ENCODE measurements at regions not wholly inside any gene's neighbourhood (a gene's known extent, or its start where the extent isn't known, plus 50 kb on each side); places are given as distances from the start of the nearest gene placed in this dataset.
A peak's percentile ranks its signal among the peaks of the same experiment; 100 is the strongest.

DNA sequence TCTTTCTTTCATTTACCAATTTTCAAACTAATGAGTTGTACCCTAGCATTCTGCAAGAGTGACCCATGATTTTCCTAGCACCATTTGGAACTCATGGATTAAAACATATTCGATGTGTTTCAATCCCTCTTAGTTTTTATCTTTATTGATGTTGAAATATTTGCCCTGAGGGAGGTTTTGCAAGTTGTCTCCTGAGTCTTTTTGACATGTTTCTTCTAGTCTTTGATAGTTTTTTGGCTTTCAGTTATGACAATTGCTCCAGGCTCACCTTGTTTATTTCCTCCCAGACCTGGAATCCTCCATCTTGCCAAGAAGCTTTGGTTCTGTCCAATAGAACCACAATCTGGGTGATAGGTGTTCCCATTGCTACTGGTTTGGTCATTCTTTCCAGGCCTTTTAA is 327.8 kb downstream of the WDR11 start:
- DNase-seq (ENCODE audit: low spot score) = no peak

DNA sequence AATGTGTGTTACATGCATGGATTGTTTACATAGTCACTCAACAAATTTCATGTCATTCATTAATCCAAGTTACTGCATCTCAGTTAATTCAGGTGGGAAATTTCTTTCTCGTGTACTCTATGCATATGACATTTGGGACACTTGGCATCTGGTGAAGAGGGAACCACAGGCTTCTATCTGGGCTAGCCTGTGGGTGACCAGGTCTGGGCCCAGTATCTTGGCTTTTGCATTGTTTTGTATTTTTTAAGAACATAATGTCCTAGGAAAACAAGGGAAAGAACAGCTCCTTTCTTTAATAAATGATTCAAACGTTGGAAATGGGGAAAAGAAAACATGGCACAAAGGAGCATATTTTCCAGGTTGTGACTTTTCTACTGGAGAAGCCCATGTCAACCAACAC is 331.1 kb downstream of the WDR11 start:
- no peak for DNase-seq (ENCODE audit: low spot score)

DNA sequence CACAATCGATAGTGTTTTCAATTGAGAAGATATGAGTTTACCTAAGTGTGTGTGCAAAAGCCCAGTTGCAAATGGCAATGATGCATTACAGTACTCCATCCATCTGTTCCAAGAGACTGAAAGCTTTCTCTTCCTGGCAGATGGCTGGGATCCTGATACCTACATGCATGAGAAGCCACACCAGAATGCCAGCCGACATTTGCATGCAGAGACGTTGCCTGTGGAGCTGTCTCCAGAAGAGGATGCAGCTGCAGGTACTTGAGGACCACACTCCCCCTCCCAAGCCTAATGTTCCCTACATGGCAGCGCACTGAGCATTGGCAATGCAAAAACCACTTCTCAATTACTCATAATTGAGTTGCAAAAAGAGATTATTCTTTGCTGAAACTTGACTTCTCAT is 332.1 kb downstream of the WDR11 start:
- DNase-seq (ENCODE audit: low spot score) = no peak

DNA sequence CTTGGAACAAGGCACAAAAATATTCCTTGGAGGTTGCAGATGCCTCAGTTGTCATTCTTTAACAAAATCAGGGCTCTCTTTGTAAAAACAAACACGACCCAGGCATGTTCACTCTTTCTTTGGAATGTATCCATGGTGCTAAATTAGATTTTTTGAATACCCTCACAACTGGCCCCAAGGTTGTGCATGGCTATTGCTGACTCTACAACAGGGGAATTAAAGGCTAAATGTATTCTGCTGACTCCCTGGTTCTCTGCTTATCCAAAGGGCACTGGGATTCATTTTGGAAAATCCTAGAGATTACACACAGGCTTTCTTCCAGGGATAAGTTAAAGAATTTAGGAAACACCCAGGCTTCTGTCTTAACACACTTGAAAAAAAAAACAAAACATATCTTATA is 332.5 kb downstream of the WDR11 start:
- no peak for DNase-seq (ENCODE audit: low spot score)

DNA sequence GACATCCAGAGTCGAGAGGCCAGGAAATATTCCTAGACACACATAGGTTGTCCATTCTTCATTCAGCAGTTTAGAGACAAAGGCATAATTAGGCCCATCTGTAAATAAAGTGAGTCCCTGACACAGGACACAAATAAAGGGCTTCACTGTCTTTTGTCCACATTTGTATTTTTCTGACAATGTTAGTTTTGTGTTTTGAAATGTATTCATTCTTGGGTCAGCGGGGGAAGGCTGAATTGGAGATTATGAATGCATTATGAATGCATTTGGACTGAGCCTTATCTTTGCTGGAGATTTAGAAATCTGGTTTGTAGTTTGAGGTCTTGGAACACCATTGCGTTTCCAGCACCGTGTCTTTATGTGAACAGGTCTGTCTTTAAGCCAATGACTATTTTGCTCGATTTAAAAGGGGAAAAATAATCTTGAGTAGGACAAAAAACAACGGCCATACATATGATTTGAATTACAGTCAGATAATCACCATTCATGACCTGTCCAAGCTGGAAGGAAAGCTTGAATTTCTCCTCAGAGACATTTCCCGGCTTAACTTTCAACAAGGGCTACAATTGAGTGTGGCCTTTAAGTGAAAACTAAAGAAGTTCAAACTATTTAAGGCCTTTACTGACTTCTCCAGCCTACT is 334.8 kb downstream of the WDR11 start:
- no peak for DNase-seq (ENCODE audit: low spot score)

DNA sequence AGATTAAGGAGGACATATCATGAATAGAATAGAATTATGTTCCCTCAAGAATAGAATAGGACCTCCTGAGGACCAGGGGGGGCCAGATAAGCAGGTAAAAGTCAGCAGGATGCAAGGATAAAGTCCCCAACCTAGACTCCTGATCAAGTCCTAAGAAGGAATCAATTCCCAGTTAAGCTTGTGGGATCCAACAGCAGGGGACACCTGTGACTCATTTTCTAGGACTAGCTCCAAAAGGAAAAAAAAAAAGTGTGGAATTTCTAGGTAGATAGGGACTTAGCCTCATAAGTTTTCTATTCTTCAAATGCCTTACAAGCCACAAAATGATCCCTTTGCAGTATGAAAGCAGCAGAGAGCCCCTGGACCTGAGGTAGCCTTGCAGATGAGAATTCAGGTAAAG is 336.2 kb downstream of the WDR11 start:
- DNase-seq (ENCODE audit: low spot score) = no peak

DNA sequence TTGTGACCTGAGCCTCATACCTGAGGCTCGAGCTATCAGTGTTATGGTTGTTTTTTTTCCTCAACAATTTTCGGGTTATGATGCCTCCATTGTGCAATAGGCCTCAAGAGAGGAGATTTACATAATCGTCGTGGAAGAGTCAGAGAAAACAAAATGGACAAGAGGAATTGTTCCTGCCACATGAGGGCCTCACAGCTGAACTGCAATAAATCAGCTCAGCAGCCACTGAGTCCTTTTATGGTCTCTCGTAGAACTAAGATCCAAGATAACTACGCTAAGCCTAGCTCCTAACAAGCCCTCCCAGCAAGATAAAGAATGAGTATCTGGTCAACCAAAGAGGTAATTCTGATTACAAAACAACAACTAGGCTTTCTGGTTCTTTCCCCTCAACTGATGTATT is 336.8 kb downstream of the WDR11 start:
- DNase-seq (ENCODE audit: low spot score) = peak; percentile 18

DNA sequence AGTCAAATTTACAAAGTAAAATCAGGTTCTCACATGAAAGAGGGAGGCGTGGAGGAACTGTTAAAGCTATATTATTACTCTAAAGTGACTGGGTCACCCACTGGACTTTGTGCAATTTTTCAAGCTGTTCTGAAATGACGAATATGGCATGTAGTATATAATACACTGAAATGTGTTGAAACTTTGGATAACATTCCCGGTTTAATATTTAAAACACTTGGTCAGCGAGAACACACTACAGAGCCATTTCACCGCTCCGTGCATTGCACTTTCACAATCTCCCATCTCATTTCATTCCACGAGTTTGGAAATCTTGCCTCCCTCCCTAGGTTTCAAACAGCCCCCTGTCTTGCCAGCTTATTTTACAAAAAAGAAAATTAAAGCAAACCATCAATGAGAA is 337.9 kb downstream of the WDR11 start:
- no peak for DNase-seq (ENCODE audit: low spot score)

DNA sequence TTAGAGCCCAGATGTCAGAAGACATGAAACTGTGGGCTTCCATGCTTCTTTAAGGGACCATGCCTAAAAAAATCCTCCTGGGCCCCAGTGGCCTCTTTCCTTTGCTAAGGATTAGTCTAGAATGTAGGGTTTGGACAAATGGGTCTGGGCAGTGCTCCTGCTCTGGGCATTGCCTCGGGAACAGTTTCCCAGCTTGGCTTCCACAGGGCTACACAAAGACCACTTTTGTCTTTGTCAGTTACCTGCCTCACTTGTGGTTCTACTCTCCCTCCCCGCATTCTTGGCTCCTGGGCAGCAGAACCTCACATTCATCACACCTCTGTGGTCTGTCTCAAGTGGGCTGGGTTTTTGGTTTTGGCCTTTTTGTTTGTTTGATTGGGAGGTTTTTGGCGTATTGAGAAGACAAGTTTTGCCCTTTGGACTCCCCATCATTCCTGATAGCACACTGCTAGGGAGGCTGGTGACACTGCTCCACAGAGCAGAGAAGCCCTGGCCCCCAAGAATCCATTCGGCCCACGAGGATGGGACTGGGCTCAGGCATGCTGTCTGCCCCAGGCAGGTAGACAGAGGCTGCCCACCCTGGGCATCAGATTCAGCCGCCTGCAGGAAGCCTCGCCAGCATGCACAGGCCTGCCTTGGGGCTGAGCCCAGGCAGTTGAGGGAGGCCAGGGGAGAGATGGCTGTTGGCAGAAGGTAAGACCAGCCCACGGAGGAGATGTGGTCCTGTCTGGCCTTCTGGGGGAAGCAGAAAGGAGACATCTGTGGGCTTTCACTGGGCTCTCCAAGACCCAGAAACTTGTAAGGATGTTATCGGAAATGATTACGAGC is 343.7 kb downstream of the WDR11 start:
- no peak for DNase-seq (ENCODE audit: low spot score)

DNA sequence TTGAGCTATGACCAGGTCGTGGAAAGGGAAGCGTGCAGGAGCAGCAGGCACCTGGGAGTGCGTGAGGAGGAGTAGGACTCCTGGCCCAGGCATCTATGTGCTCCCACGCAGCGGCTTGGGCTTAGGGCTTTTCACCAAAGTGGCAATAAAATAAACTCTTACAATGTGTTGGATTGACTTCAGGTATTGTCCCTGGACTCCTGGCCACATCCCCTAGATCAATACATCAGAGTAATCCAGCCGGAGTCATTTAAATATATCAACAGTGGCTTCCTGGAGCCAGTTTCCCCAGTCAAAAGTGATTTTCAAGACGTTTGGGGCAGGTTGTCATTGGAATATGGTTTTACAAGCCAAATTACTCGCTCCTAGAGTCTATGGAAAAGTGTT is 344.4 kb downstream of the WDR11 start:
- DNase-seq (ENCODE audit: low spot score) = peak; percentile 33

DNA sequence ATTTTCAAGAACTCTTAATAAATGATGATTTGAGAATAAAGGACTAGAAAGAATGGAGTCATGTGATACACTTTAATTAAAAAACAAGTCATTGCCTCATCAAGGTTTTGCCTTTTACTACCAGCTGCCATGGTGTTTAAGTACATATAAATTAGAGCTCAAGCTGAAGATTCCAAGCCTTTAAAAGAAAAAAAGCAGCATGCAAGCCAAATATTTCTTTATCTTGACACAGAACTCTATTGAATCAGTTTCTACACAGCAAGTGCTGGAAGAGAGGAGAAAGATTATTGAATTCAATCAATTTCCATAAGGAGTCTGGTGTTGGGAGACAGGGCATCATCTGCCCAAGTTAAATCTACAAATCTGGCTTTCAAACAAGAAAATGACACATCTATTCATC is 347.9 kb downstream of the WDR11 start:
- DNase-seq (ENCODE audit: low spot score) = no peak

DNA sequence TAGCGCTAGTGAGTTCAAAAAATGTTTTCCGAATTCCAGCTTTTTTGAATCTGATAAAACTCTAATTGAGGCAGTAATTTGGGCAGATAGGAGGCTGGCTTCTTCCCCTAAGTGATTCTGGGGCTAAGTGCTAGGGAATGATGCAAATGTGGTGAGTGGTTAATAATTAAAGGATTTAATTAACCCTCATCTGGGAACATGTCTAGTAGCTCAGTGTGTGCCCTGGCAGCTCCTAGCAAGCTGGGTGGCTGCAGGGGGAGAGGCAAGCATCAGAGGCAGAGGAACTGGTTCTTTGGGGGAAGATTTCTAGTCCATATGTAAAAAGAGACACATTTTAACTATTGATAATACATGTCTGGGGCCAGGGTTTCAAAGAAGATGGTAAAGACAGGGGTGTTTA is 354.5 kb downstream of the WDR11 start:
- DNase-seq (ENCODE audit: low spot score) = no peak

DNA sequence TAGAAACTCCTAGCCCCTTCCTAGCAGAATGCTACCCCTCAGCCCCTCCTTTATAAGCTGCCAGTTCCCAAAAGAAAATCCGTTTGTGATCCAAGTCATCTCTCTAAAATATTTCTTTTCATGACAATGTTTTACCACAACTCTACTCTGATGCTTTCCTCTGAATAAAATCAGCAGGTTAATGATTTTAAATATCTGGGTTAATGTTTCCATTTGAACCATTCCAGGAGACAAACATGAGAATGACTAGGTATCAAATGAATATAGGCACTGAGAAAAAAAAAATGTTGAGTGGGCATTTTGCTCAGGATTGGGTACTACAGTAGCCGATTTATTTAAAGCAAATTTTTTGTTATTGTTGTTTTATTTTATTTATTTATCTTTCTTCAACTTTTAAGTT is 360.3 kb downstream of the WDR11 start:
- DNase-seq (ENCODE audit: low spot score) = no peak

DNA sequence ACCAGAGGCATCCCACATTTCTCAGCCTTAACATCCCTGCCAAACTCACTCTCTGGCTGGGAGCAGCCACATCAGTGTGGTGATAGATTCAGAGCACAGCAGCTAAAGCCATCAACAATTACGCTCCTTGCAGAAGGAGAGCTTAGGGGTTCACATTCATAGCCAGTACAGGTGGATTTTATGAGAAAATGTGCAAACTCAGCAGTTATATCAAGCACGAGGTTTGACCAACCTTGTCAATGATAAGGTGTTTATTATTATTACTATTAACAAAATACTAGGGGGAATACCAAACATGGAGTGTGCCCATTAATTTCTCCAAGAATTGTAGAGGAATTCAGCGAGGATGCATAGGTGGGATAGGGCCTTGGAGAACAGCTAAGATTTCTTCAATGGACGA is 362.3 kb downstream of the WDR11 start:
- no peak for DNase-seq (ENCODE audit: low spot score)

DNA sequence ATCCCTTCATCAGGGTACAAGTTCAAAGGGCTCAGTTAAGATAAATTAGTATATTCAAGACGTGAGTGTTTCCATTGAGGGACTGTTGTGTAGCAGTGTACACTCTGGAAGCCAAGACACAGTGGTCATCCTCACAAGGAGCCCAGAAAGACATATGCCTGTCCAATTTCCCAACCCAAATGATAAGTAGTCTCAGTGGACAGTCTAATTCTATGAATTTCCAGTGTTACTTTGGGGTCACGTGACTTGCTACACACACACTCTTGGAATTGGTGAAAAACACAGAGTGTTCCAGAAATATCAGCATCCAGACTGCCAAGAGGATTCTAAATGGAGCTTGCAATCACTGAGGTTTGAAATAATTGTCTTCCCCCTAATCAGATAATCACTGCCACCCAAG is 365.1 kb downstream of the WDR11 start:
- no peak for DNase-seq (ENCODE audit: low spot score)

DNA sequence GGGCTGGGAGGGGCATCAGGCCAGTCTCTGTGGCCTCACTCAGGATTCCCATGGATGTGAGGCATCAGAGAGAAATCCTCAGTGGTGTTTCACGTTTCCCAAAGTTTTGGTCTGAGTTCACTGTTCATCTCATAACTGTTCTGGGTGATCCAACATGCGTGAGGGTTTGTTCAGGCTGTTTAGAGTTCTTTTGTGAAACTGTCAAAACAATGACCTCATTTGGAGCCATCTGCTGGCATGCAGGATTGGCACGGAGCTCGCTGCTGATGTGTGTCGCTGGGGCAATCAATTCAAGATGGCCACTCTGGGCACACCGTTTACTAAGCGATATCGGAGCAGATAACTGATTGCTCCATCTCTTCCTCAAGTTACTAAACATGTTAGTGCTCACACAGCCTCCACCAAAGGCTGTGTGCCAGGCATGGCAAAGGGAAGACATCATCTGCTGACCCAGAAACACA is 365.6 kb downstream of the WDR11 start:
- no peak for DNase-seq (ENCODE audit: low spot score)

DNA sequence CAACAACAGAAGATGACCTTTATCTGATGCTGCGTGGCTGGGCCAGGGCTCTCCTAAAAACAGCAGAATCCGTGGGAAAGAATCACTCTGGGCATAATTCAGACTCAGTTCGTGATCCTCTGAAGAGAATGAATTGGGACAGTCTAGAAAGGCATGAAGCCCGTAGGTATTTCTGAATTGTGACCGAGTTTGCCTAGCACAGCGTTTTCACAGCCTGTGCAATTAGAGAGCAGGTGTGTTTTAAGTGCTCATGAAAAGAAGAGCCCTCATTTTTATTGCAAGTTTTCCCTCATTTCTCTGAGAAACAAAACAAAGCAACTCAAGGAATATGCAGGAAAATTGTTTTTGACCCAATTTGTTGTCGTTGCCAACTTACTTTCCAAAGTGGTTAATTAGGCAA is 366.2 kb downstream of the WDR11 start:
- DNase-seq (ENCODE audit: low spot score) = no peak

DNA sequence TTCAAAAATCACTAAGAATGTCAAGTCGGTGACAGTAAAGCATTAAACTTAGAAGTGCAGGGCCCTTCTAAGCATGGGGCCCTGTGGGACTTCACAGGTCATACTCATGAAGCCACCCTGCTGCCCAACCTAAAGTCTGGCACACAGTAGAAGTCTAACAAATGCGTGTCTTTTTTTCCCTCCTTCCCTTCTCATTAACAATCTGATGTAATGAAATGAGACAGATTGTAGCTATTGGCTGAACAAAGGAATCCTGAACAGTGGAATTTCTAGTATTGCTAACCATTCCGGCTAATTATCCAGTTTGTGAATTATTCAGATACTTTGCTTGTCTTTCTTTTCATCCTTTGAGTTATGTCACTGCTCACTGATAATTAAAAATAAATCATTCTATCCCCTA is 369.9 kb downstream of the WDR11 start:
- no peak for DNase-seq (ENCODE audit: low spot score)

DNA sequence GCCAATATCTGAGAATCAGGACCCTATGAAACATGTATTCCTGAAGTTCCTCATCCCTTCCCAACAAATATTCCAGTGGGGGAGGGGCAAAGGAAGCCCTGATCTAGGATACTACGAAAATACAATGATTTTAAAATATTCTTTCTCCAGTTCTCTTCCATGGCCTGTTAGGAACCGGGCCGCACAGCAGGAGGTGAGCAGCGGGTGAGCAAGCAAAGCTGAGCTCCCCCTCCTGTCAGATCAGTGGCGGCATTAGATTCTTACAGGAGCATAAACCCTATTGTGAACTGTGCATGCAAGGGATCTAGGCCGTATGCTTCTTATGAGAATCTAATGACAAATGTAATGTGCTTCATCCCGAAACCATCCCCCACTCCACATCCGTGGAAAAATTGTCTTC is 370.8 kb downstream of the WDR11 start:
- DNase-seq (ENCODE audit: low spot score) = no peak

DNA sequence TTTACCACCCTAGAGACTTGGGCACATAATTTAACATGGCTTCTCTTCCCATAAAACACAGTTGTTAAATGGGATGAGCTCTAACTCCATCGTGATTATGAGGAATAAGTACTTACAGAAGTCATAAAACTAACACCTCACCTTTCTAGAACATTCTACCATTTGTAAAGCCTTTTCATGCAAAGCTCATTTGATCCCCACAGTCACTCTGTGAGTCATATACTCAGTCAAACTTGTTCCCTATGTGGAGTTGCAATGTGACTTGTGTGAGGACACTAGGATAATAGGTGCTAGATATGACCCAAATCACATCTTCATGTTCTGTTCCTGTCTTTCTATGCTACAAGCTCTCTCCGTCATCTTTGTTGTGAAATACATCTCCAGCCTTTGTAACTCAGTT is 371.7 kb downstream of the WDR11 start:
- no peak for DNase-seq (ENCODE audit: low spot score)

DNA sequence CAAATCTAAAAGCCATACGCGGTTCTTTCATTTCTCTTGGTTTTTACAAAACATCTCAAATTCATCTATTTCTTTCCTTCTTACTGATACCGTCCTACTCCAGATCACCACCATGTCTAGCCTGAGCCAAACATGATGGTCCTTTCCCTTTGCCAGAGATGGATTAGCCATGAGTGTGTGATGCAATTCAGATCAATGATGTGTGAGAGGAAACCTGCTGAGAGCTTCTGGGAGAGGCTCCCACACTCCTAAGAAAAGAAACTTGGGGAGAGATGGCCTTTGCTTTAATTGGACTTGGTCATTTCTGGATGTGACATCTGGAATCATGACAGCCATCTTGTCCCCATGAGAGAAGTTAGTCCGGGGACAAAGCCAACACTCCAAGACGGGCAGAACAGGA is 367.2 kb downstream of the FGFR2 start:
- no peak for DNase-seq (ENCODE audit: low spot score)

DNA sequence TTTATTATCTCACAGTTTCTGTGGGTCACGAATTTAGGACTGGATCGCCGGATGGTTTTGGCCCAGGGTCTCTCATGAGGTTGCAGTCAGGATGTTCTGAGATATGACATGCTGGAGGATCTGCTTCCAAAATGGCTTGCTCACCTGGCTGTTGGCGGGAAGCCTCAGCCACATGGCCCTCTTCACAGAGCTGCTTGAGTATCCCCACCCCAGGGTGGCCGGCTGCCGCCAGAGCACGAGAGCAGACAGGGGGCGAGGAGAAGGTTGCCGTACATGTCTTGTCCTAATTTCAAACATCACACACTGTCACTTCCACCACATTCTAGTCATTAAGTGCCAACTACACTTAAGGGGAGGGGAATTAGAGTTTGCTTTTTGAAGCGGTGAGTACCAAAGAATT is 365.8 kb downstream of the FGFR2 start:
- DNase-seq (ENCODE audit: low spot score) = no peak

DNA sequence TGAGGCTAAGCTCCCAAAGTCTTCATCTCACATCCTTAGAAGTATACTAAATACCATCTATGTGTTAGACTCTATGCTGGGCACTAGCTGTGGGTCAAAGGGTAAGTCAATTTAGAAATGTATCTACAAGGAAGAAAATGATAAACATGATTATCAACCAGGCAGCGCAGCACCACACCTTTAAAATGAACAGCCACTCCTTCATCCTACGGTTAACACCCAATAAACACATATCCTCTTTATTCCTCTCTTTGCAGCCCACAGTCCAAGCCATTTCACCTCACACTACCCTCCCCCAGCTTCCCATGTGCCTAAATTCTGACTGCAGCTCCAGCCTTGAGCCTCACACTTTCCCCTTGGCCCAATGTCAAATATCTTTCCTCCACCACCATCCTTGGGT is 362.6 kb downstream of the FGFR2 start:
- DNase-seq (ENCODE audit: low spot score) = no peak

DNA sequence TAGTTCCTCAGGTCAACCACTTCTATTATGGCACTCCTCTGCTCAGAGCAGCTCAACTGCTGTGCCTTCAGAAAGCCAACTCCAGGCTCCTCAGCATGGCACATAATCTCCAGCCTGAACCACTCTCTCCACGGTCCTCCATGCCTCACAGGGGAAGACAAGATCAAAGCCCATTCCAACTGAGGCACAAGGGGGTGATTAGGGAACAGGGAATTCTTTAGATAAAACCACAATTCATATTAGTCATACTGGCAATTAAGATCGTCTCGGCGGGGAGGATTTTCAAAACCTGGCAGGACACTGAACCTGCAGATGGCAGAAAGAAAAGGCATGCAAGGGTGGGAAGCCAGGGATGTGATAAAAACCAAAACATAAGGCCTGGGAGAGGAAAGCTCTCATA is 361.6 kb downstream of the FGFR2 start:
- no peak for DNase-seq (ENCODE audit: low spot score)
